Epidermal melanocyte (primary cell): ENCODE measurements at regions not wholly inside any gene's neighbourhood (a gene's known extent, or its start where the extent isn't known, plus 50 kb on each side); places are given as distances from the start of the nearest gene placed in this dataset.
"Not testable (repeated sequence)": the region's sequence is repeated elsewhere in the genome, so short reads cannot be mapped to it uniquely, and the experiment has no call there.

Experiments
- DNase-seq: peaks from one replicate; pipeline ENCODE4 v3.0.0; 2011; ENCODE audit warnings: low spot score; ENCODE audit not compliant: insufficient read length

DNA sequence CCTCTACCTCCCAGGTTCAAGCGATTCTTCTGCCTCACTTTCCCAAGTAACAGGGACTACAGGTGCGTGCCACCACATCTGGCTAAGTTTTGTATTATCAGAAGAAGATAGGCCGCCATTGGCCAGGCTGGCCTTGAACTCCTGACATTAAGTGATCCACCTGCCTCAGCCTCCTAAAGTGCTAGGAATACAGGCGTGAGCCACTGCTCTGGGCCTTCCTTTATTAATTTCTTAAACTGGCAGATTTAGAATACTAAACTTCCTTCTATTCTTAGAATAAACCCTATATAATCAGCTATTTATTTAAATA lies 86.6 kb downstream of the HFE start:
- no peak for DNase-seq

DNA sequence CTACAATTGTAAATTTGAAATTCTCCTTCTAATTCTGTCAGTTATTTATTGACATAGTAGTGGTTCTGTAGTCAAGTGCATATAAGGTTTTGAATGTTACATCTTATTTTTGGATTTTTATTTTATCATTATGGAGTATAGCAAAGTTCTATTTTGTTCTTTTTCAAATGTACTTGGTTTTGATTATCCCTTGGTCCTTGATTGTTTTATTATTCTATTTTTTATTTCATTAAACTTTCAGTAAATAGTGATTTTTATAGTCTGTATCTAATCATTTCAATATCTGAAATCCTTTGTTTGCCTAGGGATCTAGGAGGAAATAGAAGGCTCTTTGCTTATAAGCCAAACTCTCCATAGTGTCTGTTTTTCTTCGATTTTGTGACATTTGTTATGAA lies 87.8 kb downstream of the HFE start:
- DNase-seq, result no peak

DNA sequence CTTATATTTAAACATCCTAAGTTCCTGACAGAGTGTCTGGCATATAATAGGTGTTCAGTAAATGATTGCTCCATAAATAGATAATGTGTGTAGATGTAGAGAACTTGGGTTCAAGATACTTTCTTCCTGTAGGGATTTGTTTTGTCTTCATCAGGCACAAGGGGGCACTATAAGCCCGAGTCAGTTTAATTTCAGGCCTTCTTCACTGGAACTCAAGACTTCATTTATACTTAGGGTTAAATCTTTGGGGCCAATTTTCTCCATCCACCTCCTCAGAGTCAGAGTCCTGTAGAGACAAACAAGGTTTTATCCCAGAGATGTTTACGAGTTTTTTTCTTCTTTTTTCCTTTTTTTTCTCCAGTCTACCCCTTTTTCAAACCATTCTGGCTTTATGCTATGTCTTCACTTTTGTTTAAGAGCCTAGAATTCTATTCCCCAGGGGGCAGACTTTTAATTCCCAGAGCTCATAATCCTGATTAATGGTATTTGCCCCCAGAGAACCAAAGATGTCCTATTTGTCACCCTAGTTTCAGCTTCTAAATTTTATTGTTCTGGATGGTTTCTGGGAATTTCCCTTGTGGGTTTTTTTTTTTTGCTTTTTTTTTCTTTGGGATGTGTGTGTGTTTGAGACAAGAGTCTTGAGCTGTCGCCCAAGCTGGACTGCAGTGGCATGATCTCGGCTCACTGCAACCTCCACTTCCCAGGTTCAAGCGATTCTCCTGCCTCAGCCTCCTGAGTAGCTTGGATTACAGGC lies 88.4 kb downstream of the HFE start:
- DNase-seq, result peak; percentile 40

DNA sequence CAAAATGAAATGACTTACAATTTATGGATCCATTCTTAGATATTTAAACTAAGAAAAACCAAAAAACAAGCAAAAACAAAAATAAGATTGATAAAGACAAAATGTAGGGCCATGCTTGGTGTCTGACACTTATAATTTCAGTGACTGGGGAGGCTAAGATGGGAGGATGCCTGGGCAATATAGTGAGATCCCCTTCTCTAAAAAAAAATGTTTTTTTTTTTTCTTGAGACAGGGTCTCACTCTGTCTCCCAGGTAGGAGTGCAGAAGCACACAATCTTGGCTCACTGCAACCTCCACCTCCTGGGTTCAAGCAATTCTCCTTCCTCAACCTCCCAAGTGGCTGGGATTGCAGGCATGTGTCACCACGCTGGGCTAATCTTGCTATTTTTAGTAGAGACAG lies 92.4 kb downstream of the HFE start:
- no peak for DNase-seq

DNA sequence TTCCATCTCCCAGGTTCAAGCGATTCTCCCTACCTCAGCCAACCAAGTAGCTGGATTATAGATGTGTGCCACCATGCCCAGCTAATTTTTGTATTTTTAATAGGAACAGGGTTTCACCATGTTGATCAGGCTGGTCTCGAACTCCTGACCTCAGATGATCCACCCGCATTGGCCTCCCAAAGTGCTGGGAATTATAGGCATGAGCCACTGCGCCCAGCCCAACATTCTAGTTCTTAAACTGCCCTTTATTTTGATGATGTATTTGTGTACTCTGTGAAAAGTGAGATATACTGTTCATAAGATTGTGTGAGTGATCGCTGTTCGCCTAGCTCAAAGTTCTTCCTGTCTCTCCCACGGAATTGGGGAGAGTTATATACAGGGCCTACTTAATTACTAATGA lies 93.1 kb downstream of the HFE start:
- DNase-seq, result no peak

DNA sequence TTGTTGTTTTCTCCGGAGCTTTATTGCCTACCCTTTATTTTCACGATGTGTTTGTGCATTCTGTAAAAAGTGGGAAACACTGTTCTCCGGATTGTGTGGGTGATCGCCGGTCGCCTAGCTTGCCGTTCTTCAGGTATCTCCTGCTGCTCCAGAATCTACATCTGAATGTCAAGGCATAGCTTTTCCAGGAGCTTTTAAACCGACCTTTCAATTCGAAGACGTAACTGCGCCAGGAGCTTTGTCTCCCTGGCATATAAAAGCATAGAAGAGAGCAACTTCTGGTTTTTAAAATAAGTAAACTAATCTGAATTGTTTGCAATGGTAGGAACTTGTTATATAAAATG lies 96.0 kb downstream of the HFE start:
- no peak for DNase-seq

DNA sequence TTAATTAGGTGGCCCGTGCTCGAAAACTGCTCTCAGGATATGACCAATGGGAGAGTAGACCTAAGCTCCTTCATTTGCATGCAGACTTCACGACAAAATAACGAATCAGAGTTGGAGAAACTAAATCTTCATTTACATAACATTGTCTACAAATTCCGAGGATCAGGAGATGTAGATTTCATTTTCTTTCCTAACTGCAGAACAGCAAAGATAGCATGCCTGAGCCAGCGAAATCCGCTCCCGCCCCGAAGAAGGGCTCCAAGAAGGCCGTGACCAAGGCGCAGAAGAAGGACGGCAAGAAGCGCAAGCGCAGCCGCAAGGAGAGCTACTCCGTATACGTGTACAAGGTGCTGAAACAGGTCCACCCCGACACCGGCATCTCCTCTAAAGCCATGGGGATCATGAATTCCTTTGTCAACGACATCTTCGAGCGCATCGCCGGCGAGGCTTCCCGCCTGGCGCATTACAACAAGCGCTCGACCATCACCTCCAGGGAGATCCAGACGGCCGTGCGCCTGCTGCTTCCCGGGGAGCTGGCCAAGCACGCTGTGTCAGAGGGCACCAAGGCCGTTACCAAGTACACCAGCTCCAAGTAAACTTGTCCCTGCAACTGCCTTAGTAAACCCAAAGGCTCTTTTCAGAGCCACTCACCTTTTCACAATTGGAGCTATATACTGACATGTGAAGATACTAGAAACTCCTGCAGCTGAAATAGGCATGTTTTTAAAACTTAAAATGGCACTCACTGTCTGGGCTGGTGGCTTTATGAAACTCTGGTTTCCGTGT lies 96.5 kb downstream of the HFE start:
- peak; percentile 65 for DNase-seq

DNA sequence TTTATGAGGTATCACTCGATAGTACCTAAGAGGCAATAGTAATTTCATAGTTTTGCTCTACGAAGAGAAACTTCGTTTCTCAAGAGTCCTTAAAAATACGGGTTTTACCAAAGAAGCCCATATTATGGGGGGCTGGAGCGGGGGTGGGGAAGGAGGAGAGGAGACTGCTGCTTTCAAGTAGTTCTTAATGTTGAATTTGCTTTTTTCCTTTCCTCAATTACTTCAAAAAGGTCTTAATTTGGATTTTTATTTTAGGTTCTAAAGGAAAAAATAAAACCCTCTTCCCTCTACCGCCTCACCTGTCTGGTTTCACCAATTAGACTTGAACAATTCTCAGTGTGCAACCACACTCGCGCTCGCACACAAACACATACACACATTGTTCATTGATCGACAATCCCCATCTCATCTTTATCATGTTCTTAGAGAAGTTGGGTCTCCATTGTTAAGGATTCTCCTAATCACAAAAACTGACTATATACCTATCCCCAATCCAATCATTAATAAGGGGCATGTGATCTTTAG lies 97.2 kb downstream of the HFE start:
- no peak for DNase-seq

DNA sequence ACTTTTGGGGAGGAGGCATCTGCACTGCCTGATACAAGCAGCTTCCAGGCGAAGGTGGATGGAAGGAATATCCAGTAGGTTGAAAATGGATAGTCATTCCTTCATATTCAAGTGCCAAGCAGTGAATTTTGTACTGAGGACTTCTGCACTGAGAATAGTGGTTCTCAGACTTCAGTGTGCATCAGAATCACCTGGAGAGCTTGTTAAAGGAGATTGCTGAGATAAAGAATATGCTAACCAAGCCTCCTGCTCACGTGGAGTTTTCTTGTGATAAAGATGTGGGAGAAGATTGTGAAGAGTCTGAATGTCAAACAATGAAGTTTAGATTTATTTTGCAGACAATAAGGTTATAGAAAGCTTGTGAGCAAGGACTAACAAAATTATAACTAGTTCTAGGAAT lies 97.8 kb downstream of the HFE start:
- no peak for DNase-seq

DNA sequence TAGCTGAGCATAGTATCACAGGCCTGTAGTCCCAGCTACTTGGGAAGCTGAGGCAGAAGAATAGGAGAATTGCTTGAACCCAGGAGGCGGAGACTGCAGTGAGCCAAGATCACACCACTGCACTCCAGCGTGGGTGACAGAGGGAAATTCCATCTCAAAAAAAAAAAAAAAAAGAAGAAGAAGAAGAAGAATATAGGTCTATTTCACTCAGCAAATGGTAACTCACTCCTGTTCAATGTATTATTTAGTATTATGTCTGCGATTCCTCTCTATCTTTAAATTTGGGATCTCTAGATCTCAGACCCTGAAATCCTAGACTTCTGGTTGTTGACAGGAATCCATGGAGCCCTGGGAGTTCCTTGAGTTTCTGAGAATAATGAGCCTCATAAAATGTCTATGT lies 98.6 kb downstream of the HFE start:
- DNase-seq, result no peak

DNA sequence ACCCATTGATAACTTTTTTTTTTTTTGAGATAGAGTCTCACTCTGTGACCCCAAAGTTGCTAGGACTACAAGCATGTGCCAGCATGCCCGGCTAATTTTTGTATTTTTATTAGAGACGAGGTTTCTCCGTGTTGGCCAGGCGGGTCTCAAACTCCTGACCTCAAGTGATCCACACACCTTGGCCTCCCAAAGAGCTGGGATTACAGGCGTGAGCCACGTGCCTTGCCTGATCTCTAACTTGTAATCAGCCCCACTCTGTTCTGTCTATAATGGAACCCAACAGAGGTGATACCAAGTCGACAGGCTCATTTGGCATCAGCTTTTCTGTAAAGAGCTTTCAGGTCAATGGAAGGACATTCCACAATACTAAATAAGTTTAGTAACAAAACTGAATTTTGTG lies 99.4 kb downstream of the HFE start:
- no peak for DNase-seq

DNA sequence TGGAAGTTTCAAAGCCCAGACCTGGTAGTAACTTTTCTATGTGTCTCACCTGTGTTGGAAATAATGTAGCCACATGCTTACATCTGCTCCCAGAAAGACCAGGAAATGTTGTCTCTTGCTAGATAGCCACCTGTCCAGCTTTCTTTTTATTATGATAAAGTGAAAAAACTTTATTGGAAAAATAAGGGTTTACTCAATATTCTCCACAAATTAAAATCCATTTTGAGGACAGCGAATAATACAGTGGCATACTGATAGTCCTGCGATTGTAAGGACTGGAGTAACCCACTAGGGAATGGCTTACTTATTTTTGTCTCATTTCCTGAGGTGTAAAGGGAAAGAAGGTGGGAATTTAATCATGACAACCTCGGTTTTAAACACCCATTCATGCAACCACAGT lies 100.1 kb downstream of the HFE start:
- DNase-seq, result no peak

DNA sequence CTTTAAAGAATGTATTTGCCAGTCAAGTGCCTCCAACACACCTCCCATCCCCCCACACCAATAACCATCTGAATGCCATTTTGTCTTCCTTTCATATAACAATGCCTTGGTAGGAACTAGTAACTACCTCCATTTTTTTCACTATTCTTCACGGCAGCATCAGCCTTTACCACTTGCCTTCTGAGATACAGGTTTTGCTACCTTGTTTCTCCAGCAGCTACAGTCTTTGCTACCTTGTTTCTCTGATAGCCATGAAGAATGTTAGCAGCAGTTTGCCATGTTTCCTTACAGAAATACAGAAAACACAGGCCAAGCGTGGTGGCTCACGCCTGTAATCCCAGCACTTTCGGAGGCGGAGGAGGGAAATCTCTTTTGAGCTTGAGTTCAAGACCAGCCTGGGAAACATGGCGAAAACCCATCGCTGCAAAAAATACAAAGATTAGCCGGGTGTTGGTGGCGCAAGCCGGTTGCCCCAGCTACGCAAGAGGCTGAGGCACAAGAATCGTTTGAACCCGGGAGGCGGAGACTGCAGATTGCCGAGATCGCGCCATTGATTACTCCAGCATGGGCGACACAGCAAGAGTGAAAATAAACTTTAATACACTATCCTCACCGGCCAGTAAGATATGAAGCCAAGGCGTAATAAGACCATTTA lies 100.9 kb downstream of the HFE start:
- DNase-seq, result no peak

DNA sequence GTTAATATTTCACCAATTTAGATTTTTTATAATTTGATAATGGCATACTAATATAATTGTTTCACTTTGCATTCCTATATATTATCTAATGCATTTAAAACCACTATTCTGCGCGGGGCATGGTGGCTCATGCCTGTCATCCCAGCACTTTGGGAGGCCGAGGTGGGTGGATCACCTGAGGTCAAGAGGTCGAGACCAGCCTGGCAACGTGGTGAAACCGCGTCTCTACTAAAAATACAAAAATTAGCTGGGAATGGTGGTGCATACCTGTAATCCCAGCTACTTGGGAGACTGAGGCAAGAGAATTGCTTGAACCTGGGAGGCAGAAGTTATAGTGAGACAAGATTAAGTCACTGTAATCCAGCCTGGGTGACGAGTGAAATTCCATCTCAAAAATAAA lies 104.3 kb downstream of the HFE start:
- not testable (repeated sequence) for DNase-seq

DNA sequence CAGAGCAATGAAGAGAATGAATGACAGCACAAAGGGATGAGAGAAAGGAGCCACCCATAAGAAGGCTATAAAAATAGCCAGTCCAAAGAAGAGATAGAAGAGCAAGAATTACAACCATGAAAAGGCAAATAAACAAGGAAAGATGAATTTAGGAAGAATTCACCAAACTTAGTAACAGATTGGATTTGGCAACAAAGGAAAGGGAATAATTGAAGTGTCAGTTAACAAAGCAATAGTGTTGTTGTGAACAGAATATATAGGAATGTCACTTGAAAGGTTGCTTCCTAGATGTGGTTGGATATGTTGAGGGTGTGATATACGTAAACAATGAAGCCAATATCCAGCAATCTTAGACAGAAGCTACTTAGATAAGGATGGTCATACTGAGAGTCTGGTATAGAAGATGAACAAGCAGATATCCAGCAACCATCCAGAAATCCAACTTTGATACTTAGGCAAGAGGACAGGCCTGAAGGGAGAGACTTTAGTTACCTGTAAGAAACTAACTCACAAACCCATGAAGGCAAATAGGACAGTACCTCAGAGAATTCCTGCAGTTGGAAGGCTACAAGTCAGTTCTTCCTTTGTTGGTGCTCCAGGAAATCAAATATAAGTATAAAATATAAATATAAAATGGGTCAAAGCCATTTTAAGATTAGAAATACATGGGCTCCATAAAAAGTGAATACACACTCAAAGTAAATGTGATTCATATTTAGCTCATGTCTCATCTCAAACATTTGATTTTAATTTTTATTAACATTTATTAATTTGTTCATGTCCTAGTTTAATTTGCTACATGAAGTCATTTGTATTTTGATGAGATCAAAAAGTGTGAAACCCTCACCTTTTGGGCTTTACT lies 106.5 kb downstream of the HFE start:
- DNase-seq, result no peak

DNA sequence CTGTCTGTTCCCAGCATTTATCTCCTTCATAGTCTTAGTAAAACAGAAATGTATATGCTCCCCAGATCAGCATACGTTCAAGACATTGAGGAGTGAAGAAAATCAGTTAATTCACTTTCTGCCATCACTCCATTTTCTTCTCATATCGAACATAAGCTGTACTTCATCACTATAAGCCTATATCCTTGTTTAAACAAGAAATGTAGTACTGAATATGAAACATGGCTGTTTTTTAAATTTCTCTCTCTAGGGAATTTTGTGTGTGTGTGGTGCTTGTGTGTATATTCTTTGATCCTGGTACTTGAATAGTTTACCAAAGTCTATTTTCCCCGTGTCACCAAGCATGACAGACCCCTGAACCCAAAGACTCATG lies 107.1 kb downstream of the HFE start:
- no peak for DNase-seq

DNA sequence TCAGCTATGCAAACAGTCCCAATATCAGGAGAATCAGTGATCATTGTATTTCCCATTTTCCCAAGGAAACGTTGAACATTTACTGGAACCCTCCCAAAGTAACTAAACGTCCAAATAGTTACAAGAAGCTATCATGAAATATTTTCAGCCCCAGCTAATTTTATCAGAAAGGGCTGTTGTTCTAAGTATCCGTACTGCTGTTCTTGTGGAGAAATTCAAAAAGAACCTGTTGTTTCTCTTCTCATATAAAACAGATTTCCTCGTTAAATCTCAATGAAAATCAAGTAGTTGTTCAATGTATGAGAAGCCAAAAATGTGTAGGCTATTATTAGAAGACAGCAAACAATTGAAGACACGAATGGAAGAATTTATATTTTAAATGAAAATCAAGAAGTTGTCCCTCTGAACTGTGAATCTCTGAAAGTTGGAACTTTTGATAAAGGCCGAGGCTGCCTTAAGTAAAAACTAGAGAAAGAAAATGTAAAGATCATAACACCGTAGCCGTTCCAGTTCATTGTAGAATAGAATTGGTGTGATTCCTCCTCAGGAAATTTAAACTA lies 107.7 kb downstream of the HFE start:
- DNase-seq, result no peak

DNA sequence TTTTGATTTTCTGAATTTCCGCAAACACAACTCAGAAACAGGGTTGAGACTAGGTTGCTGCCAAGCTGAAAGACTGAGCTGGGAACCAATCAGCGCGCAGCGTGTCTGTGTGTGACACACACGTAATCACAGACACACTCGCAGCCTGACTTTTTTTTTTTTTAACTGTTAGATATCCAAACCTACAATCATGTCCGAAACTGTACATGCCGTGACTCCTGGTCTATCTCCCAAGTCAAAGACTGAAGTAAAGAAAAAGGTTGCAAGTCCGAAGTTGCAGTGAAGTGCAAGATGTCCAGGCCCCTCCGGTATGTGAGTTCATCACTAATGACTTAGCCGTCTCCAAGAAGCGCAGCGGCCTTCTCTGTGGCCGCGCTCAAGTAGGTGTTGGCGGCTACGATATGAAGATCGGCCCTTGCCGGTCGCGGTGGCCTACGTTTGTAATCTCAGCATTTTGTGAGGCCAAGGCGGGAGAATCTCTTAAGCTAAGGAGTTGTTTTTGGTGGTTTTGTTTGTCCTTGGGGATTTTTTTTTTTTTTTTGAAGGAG lies 108.2 kb downstream of the HFE start:
- peak; percentile 92 for DNase-seq

DNA sequence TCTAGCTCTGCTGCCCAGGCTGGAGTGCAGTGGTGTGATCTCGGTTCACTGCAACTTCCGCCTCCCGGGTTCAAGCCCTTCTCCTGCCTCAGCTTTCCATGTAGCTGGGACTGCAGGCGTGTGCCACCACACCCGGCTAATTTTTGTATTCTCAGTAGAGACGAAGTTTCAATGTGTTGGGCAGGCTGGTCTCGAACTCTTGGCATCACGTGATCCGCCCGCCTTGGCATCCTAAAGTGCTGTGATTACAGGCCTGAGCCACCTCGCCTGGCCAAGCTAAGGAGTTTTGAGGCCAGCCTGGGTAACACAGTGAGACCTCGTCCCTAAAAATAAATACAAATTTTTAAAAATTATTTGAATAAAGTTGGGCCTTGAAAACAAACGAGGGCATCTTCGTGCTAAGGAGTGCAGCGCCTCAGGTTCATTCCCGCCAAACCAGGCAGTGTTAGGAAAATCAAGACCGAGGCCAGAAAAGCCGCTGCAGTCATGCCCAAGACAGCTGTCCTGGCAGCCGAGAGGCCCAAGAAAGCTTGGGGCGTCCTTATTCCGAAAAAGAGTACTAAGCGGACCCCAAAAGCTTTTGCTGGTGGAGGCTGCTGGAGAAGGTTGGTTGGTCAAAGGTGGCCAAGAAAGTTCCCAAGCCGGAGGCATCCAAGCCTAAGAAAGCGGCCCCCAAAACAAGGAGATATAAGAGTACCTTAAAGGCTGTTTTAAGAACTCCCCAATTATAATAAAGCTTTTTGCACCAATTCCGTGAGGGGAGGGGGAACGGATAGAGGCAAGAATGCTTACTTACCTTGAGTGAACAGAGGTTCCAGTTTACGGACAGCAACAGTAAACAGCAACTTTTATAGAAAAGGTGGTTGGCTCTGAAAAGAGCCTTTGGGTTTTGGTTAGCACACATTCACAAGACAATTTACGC lies 109.0 kb downstream of the HFE start:
- no peak for DNase-seq
